ENCODE measurements at regions not wholly inside any gene's neighbourhood (a gene's known extent, or its start where the extent isn't known, plus 50 kb on each side); places are given as distances from the start of the nearest gene placed in this dataset.

- no peaks in the 10 kb centered on the region for H4K20me1 ChIP-seq (ENCODE audit: control insufficient read depth, insufficient read depth, low read depth, low read length)
- no peaks in the 10 kb centered on the region for H3K79me2 ChIP-seq (ENCODE audit: control insufficient read depth, low read length)
- no peaks in the 10 kb centered on the region for H3K9me3 ChIP-seq (ENCODE audit: control insufficient read depth, insufficient read depth, low read length)
- H3K27me3 ChIP-seq (ENCODE audit: control insufficient read depth, low read length) = no peaks in the 10 kb centered on the region
- H3K36me3 ChIP-seq (ENCODE audit: control insufficient read depth, low read length) = no peaks in the 10 kb centered on the region
- H3K27ac ChIP-seq (ENCODE audit: low read depth, low read length) = no peak overlapping the region
- no peak overlapping the region for H3K4me3 ChIP-seq (ENCODE audit: low read length)
- no peaks in the 10 kb centered on the region for H3K9me2 ChIP-seq (replicated peaks; ENCODE audit: control insufficient read depth, low read length)
- no peaks in the 10 kb centered on the region for H3K4me1 ChIP-seq (ENCODE audit: control insufficient read depth, low read length)
- TF ChIP-seq CTCF (IDR thresholded peaks at IDR 0.05; ENCODE audit: low read depth, low read length, poor library complexity, severe bottlenecking) (peak; percentile 72), EZH2phosphoT487 (IDR thresholded peaks at IDR 0.05; ENCODE audit: borderline replicate concordance, low read length) (no peak)
- H3K4me2 ChIP-seq (ENCODE audit: low read length) = no peak overlapping the region
- no peaks in the 10 kb centered on the region for H3F3A ChIP-seq (ENCODE audit: control insufficient read depth, insufficient read depth)
Observed at GRCh38 chr4:107183155-107183774, 147.2 kb upstream of the DKK2 start.

GRCh38 chr4:107182347-107182746 is 146.2 kb upstream of the DKK2 start:
- Histone ChIP-seq H3F3A (ENCODE audit: control insufficient read depth, insufficient read depth) (no peaks in the 10 kb centered on the region), H3K9me2 (replicated peaks; ENCODE audit: control insufficient read depth, low read length) (no peaks in the 10 kb centered on the region), H3K27me3 (ENCODE audit: control insufficient read depth, low read length) (no peaks in the 10 kb centered on the region), H3K4me3 (ENCODE audit: low read length) (no peak overlapping the region), H3K36me3 (ENCODE audit: control insufficient read depth, low read length) (no peaks in the 10 kb centered on the region), H4K20me1 (ENCODE audit: control insufficient read depth, insufficient read depth, low read depth, low read length) (no peaks in the 10 kb centered on the region), H3K27ac (ENCODE audit: low read depth, low read length) (no peak overlapping the region), H3K4me1 (ENCODE audit: control insufficient read depth, low read length) (no peaks in the 10 kb centered on the region), H3K4me2 (ENCODE audit: low read length) (no peak overlapping the region), H3K79me2 (ENCODE audit: control insufficient read depth, low read length) (no peaks in the 10 kb centered on the region), H3K9me3 (ENCODE audit: control insufficient read depth, insufficient read depth, low read length) (no peaks in the 10 kb centered on the region)
- TF ChIP-seq CTCF (IDR thresholded peaks at IDR 0.05; ENCODE audit: low read depth, low read length, poor library complexity, severe bottlenecking) = no peak
- no peak for TF ChIP-seq EZH2phosphoT487 (IDR thresholded peaks at IDR 0.05; ENCODE audit: borderline replicate concordance, low read length)

DNA sequence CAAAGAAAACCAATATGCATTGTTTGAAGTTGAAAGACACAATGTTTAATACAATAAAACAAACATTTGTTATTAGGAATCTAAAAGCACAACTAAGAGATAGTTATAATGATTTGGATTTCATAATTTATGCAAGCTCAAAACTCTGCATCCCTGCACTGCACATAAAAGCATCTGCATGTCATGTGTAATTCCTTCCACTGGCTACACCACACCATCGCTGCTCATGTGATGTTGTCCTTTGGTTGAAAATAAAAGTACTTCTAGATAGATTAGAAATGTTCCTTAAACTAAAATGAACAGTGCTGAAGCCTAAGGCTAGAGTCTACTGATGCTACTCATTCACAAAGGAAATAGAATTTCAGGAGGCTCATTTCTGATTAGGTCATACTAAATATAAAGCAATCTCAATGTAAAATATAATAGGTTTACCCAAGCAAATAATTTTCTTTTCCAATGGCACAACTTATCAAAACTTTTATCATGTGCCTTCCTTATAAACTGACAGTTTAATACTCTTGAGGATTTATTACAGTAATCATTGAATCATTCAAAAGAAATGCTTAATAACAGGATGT is 130.8 kb upstream of the DKK2 start:
- Histone ChIP-seq H3K27me3 (ENCODE audit: control insufficient read depth, low read length) (no peaks in the 10 kb centered on the region), H3K4me2 (ENCODE audit: low read length) (no peak overlapping the region), H3F3A (ENCODE audit: control insufficient read depth, insufficient read depth) (no peaks in the 10 kb centered on the region), H3K9me3 (ENCODE audit: control insufficient read depth, insufficient read depth, low read length) (no peaks in the 10 kb centered on the region), H3K27ac (ENCODE audit: low read depth, low read length) (no peak overlapping the region), H3K79me2 (ENCODE audit: control insufficient read depth, low read length) (no peaks in the 10 kb centered on the region), H3K36me3 (ENCODE audit: control insufficient read depth, low read length) (no peaks in the 10 kb centered on the region), H3K4me1 (ENCODE audit: control insufficient read depth, low read length) (no peaks in the 10 kb centered on the region), H3K9me2 (replicated peaks; ENCODE audit: control insufficient read depth, low read length) (no peaks in the 10 kb centered on the region), H3K4me3 (ENCODE audit: low read length) (no peak overlapping the region), H4K20me1 (ENCODE audit: control insufficient read depth, insufficient read depth, low read depth, low read length) (no peaks in the 10 kb centered on the region)
- no peak for TF ChIP-seq EZH2phosphoT487 (IDR thresholded peaks at IDR 0.05; ENCODE audit: borderline replicate concordance, low read length)
- no peak for TF ChIP-seq CTCF (IDR thresholded peaks at IDR 0.05; ENCODE audit: low read depth, low read length, poor library complexity, severe bottlenecking)

Data from DOHH2 (cell line).